ENCODE measurements at regions not wholly inside any gene's neighbourhood (a gene's known extent, or its start where the extent isn't known, plus 50 kb on each side); places are given as distances from the start of the nearest gene placed in this dataset.

GRCh38 chr18:41145516-41145915 is 809.5 kb upstream of the PIK3C3 start:
- DNase-seq (ENCODE audit: low read depth in 2 of 2), result no peak

GRCh38 chr18:41144441-41144840 is 810.6 kb upstream of the PIK3C3 start:
- no peak for DNase-seq (ENCODE audit: low read depth in 2 of 2)

- DNase-seq (ENCODE audit: low read depth in 2 of 2), result no peak
These were observed 814.5 kb upstream of the PIK3C3 start for GRCh38 chr18:41140506-41140905.

GRCh38 chr18:41135146-41135545 is 819.9 kb upstream of the PIK3C3 start:
- DNase-seq (ENCODE audit: low read depth in 2 of 2), result no peak

- DNase-seq (ENCODE audit: low read depth in 2 of 2), result no peak
These were observed 820.6 kb upstream of the PIK3C3 start for GRCh38 chr18:41134426-41134825.

- DNase-seq (ENCODE audit: low read depth in 2 of 2), result no peak
These were observed 824.0 kb upstream of the PIK3C3 start for GRCh38 chr18:41131050-41131449.

- DNase-seq (ENCODE audit: low read depth in 2 of 2), result no peak
These were observed 826.5 kb upstream of the PIK3C3 start for GRCh38 chr18:41128545-41128944.

- DNase-seq (ENCODE audit: low read depth in 2 of 2), result no peak
These were observed 826.9 kb upstream of the PIK3C3 start for GRCh38 chr18:41128126-41128525.

- DNase-seq (ENCODE audit: low read depth in 2 of 2), result no peak
These were observed 828.3 kb upstream of the PIK3C3 start for GRCh38 chr18:41126541-41127235.

GRCh38 chr18:41121116-41121826 is 833.8 kb upstream of the PIK3C3 start:
- DNase-seq (ENCODE audit: low read depth in 2 of 2), result no peak

GRCh38 chr18:41119031-41119430 is 836.0 kb upstream of the PIK3C3 start:
- DNase-seq (ENCODE audit: low read depth in 2 of 2), result no peak

GRCh38 chr18:41113885-41114482 is 841.0 kb upstream of the PIK3C3 start:
- no peak for DNase-seq (ENCODE audit: low read depth in 2 of 2)

GRCh38 chr18:41099451-41099850 is 855.6 kb upstream of the PIK3C3 start:
- no peak for DNase-seq (ENCODE audit: low read depth in 2 of 2)

GRCh38 chr18:41096504-41096903 is 858.5 kb upstream of the PIK3C3 start:
- no peak for DNase-seq (ENCODE audit: low read depth in 2 of 2)

- DNase-seq (ENCODE audit: low read depth in 2 of 2), result no peak
These were observed 878.0 kb upstream of the PIK3C3 start for GRCh38 chr18:41077076-41077475.

- no peak for DNase-seq (ENCODE audit: low read depth in 2 of 2)
These were observed 879.8 kb upstream of the PIK3C3 start for GRCh38 chr18:41075212-41075611.

- no peak for DNase-seq (ENCODE audit: low read depth in 2 of 2)
These were observed 881.6 kb upstream of the PIK3C3 start for GRCh38 chr18:41073372-41073954.

GRCh38 chr18:41072946-41073345 is 882.1 kb upstream of the PIK3C3 start:
- no peak for DNase-seq (ENCODE audit: low read depth in 2 of 2)

GRCh38 chr18:41071826-41072225 is 883.2 kb upstream of the PIK3C3 start:
- DNase-seq (ENCODE audit: low read depth in 2 of 2), result no peak

- no peak for DNase-seq (ENCODE audit: low read depth in 2 of 2)
These were observed 885.9 kb upstream of the PIK3C3 start for GRCh38 chr18:41069167-41069566.

GRCh38 chr18:41064916-41065315 is 890.1 kb upstream of the PIK3C3 start:
- no peak for DNase-seq (ENCODE audit: low read depth in 2 of 2)

- no peak for DNase-seq (ENCODE audit: low read depth in 2 of 2)
These were observed 894.1 kb upstream of the PIK3C3 start for GRCh38 chr18:41060967-41061366.

GRCh38 chr18:41059126-41059415 is 896.0 kb upstream of the PIK3C3 start:
- DNase-seq (ENCODE audit: low read depth in 2 of 2), result no peak
